Nephron progenitor cell (in vitro differentiated cells): ENCODE measurements at regions not wholly inside any gene's neighbourhood (a gene's known extent, or its start where the extent isn't known, plus 50 kb on each side); places are given as distances from the start of the nearest gene placed in this dataset.

Experiments used
- DNase-seq: peaks from one replicate; pipeline ENCODE4 v3.0.0; 2021
- H3K27ac Mint-ChIP-seq: 2 replicates; pipeline ENCODE4 v1.8.0; 2021; ENCODE audit warnings: mild to moderate bottlenecking, moderate library complexity, mixed read lengths
- H3K27me3 Mint-ChIP-seq: 2 replicates; pipeline ENCODE4 v1.8.0; 2021; ENCODE audit warnings: mild to moderate bottlenecking, low read depth, mixed read lengths; ENCODE audit not compliant: poor library complexity
- H3K36me3 Mint-ChIP-seq: 2 replicates; pipeline ENCODE4 v1.8.0; 2021; ENCODE audit warnings: low read depth, mixed read lengths
- H3K4me1 Mint-ChIP-seq: 2 replicates; pipeline ENCODE4 v1.8.0; 2021; ENCODE audit warnings: mixed read lengths
- H3K4me3 Mint-ChIP-seq: 2 replicates; pipeline ENCODE4 v1.8.0; 2021; ENCODE audit warnings: mild to moderate bottlenecking, moderate library complexity, mixed read lengths
- H3K9me3 Mint-ChIP-seq: 2 replicates; pipeline ENCODE4 v1.8.0; 2021; ENCODE audit warnings: mild to moderate bottlenecking, moderate library complexity, mixed read lengths
- CTCF ChIP-seq: fragments of 200-600 bp; sonication (generic); IDR thresholded peaks from 2 replicates; pipeline ENCODE4 v1.5.0; 2021; ENCODE audit warnings: antibody characterized with exemption

- H3K4me1 Mint-ChIP-seq: peaks cover 48% of the 10 kb centered on the region
- DNase-seq: no peak
- H3K36me3 Mint-ChIP-seq: no peaks in the 10 kb centered on the region
- peaks cover 10% of the 10 kb centered on the region for H3K27me3 Mint-ChIP-seq
- H3K4me3 Mint-ChIP-seq: no peak overlapping the region
- H3K9me3 Mint-ChIP-seq: no peaks in the 10 kb centered on the region
- no peak for TF ChIP-seq CTCF
- no peak overlapping the region for H3K27ac Mint-ChIP-seq
These were observed 106.8 kb upstream of the B3GAT1 start for GRCh38 chr11:134518616-134519389.

GRCh38 chr11:134517621-134518293 lies 105.7 kb upstream of the B3GAT1 start:
- no peaks in the 10 kb centered on the region for H3K9me3 Mint-ChIP-seq
- no peak overlapping the region for H3K27ac Mint-ChIP-seq
- H3K36me3 Mint-ChIP-seq: no peaks in the 10 kb centered on the region
- peaks cover 42% of the 10 kb centered on the region for H3K4me1 Mint-ChIP-seq
- no peak for TF ChIP-seq CTCF
- peaks cover 12% of the 10 kb centered on the region for H3K27me3 Mint-ChIP-seq
- no peak overlapping the region for H3K4me3 Mint-ChIP-seq
- no peak for DNase-seq

GRCh38 chr11:134517115-134517514 lies 105.1 kb upstream of the B3GAT1 start:
- Mint-ChIP-seq H3K9me3 (no peaks in the 10 kb centered on the region), H3K27me3 (peaks cover 12% of the 10 kb centered on the region), H3K4me3 (no peak overlapping the region), H3K36me3 (no peaks in the 10 kb centered on the region), H3K27ac (no peak overlapping the region), H3K4me1 (peaks cover 38% of the 10 kb centered on the region)
- TF ChIP-seq CTCF: no peak
- no peak for DNase-seq

- Mint-ChIP-seq H3K9me3 (no peaks in the 10 kb centered on the region), H3K27me3 (peaks cover 17% of the 10 kb centered on the region), H3K27ac (no peak overlapping the region), H3K36me3 (no peaks in the 10 kb centered on the region), H3K4me3 (no peak overlapping the region), H3K4me1 (peaks cover 35% of the 10 kb centered on the region)
- DNase-seq: peak; percentile 38
- no peak for TF ChIP-seq CTCF
These were observed 104.5 kb upstream of the B3GAT1 start for GRCh38 chr11:134516529-134516928.

- DNase-seq: no peak
- Mint-ChIP-seq H3K4me3 (no peak overlapping the region), H3K4me1 (peaks cover 32% of the 10 kb centered on the region), H3K27me3 (peaks cover 20% of the 10 kb centered on the region), H3K27ac (no peak overlapping the region), H3K9me3 (no peaks in the 10 kb centered on the region), H3K36me3 (no peaks in the 10 kb centered on the region)
- no peak for TF ChIP-seq CTCF
These were observed 103.3 kb upstream of the B3GAT1 start for GRCh38 chr11:134515081-134515960.
